Psoas muscle (tissue), 7 donors: ENCODE measurements at regions not wholly inside any gene's neighbourhood (a gene's known extent, or its start where the extent isn't known, plus 50 kb on each side); places are given as distances from the start of the nearest gene placed in this dataset.

ENCODE experiments used
- ATAC-seq, 4 donors: fragments of 200-7000 bp; cut with Tn5 transposase; one replicate each; pipeline ENCODE4 v1.9.1; 2020; ENCODE audit warnings: moderate library complexity in 3 of 4, mild to moderate bottlenecking in 2 of 4
- DNase-seq, 2 donors: peaks; one replicate each; pipeline ENCODE4 v3.0.0-alpha.2; 2020
- H3K27ac ChIP-seq: fragments of 200-600 bp; one replicate; pipeline ENCODE4 v1.8.0; 2022
- H3K27me3 ChIP-seq, 3 donors: fragments of 200-600 bp in 1 of 3; one replicate each; pipeline versions ENCODE4 v1.6.1 to v1.8.0; 2013 to 2022; ENCODE audit warnings: low read length in 2 of 3, mild to moderate bottlenecking in 2 of 3, moderate library complexity in 1 of 3; ENCODE audit not compliant: insufficient read depth in 3 of 3
- H3K36me3 ChIP-seq, 2 donors: fragments of 200-600 bp in 1 of 2; one replicate each; pipeline versions ENCODE4 v1.6.1 to v1.8.0; 2013 to 2022; ENCODE audit warnings: low read depth in 1 of 2, mild to moderate bottlenecking in 1 of 2, moderate library complexity in 1 of 2; ENCODE audit not compliant: insufficient read depth in 1 of 2
- H3K4me1 ChIP-seq: fragments of 200-600 bp; one replicate; pipeline ENCODE4 v1.8.0; 2022
- H3K4me3 ChIP-seq: fragments of 200-600 bp; one replicate; pipeline ENCODE4 v1.8.0; 2022; ENCODE audit warnings: mild to moderate bottlenecking
- H3K9me3 ChIP-seq: fragments of 200-600 bp; one replicate; pipeline ENCODE4 v1.8.0; 2022
- WGBS, 3 donors: extraction: QIAGEN DNeasy Blood & Tissue Kit; methylation state at CpG; one replicate each; pipeline versions ENCODE4 v1.1.6 to v1.1.7; 2013; 5-methylcytosine and 5-hydroxymethylcytosine counted together
- intact Hi-C, 2 donors: fragments of 100-400 bp; cut with DNase I; formaldehyde crosslinking; loops; one replicate each; pipeline versions ENCODE4 v1.11.0 to v1.14.2; 2022
- TF ChIP-seq, protein P1 (sequence below): fragments of 200-600 bp; IDR thresholded peaks from one replicate; pipeline ENCODE4 v1.8.0; 2022; ENCODE audit warnings: antibody characterized with exemption
- donor health status: healthy with polysubstance abuse.
- donor health status: DM: no; HTN: no; CAD: no; lungs with moderate emphysema.
- donor health status: Bipolar disorder and iron deficiency.
- donor health status: healthy.
- donor health status: DM: yes; HTN: yes; CAD: no.
- donor health status: DM: no; HTN: no; CAD: no.
- donor health status: DM: yes; HTN: yes; CAD: no.

DNA sequence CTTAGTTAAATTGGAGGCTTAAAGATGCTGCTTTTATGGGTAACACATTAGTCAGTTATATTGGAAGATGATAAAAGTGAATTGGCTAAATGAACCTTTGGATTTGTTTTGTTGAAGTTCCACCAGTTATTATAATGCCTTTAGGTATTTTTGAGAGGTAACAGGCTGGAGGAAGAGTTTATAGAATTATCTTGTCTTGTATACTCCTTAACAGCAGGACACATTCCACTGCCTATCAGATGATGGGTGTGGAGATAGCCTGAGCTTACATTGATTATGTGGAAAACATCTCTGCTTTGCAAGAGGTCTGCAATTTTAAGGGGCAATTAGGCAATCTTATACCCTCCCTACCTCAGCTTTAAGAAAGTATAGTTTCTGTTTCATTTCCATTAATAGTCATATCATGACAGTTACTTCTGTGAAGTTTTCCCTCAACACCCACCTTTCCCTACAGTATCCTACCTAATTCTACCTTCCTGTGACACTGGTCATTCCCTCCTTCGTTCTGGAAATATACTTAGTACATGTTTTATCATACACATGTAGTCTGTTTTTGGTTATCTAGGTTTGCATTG lies 403.7 kb upstream of the SPRED2 start:
- no peaks in the 10 kb centered on the region for H3K27me3 ChIP-seq
- H3K27ac ChIP-seq: no peak overlapping the region
- no peaks in the 10 kb centered on the region for H3K36me3 ChIP-seq
- 68 to 75% (median 71%) methylated on average over 1 of the region's 1 CpG for WGBS, 3 donors
- no peak for ATAC-seq
- intact Hi-C loops: no loop called here
- no peaks in the 10 kb centered on the region for H3K4me1 ChIP-seq
- TF ChIP-seq, protein P1, sequence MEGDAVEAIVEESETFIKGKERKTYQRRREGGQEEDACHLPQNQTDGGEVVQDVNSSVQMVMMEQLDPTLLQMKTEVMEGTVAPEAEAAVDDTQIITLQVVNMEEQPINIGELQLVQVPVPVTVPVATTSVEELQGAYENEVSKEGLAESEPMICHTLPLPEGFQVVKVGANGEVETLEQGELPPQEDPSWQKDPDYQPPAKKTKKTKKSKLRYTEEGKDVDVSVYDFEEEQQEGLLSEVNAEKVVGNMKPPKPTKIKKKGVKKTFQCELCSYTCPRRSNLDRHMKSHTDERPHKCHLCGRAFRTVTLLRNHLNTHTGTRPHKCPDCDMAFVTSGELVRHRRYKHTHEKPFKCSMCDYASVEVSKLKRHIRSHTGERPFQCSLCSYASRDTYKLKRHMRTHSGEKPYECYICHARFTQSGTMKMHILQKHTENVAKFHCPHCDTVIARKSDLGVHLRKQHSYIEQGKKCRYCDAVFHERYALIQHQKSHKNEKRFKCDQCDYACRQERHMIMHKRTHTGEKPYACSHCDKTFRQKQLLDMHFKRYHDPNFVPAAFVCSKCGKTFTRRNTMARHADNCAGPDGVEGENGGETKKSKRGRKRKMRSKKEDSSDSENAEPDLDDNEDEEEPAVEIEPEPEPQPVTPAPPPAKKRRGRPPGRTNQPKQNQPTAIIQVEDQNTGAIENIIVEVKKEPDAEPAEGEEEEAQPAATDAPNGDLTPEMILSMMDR: no peak
- no peak for DNase-seq
- no peak overlapping the region for H3K4me3 ChIP-seq
- no peaks in the 10 kb centered on the region for H3K9me3 ChIP-seq

DNA sequence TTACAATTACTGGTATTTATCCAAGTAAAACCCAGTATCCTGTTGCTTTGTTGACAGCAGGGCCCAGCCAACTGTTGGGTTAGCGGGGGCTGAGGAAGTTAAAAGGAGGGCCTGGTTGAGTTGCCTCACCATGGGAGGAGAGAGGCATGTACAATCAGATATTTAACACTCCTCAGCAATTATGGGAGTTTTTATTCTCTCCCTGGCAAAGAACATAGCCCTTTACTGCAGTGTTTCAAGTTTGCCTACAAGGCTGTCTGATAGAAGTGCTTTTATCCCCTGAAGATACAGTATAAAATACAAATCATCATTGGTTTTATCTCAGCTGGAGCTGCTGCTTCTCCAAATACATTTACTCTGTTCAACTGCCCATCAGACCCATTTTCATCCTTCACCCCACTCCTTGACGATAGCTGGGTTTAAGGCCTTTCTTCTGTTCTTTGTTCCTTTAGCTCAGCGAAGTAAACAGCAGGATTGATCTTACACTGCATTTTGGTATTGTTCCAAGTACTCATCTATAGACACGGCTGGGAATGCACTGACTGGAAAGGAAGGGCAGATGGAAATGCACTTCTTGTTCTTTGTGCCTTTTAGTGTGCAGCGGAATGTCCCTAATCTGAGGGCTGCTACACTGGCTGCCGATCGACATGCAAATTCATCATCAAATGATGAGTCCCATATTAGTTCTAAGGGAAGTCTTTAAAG lies 402.5 kb upstream of the SPRED2 start:
- Histone ChIP-seq H3K4me1 (no peaks in the 10 kb centered on the region), H3K27me3 (no peaks in the 10 kb centered on the region), H3K4me3 (no peak overlapping the region), H3K27ac (no peak overlapping the region), H3K9me3 (no peaks in the 10 kb centered on the region), H3K36me3 (no peaks in the 10 kb centered on the region)
- no peak for ATAC-seq
- intact Hi-C loops: no loop called here
- TF ChIP-seq, protein P1: no peak
- DNase-seq: no peak
- 64 to 75% (median 69%) methylated on average over 7 of the region's 7 CpGs for WGBS, 3 donors

DNA sequence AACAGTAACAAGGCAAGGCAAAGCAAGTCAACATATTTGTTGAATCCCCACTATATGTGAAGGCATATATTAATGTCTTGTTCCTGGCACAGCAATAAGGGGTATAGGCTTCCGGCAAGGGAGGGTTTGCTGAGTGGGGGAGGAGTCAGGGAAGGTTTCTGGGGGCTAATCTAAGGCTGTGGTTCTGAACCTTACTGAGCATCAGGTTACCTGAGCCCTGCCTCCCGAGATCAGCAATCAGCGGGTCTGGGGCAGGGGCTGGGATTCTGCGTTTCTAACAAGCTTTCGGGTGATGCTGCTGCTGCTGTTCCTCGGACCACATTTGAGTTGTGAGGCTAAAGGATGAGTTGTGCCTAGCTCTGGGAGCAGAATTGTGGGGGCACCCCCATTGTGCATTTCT lies 401.7 kb upstream of the SPRED2 start:
- Histone ChIP-seq H3K36me3 (no peaks in the 10 kb centered on the region), H3K9me3 (no peaks in the 10 kb centered on the region), H3K4me3 (no peak overlapping the region), H3K27me3 (no peaks in the 10 kb centered on the region), H3K27ac (no peak overlapping the region), H3K4me1 (no peaks in the 10 kb centered on the region)
- intact Hi-C loops: no loop called here
- WGBS, 3 donors: 76 to 80% (median 79%) methylated on average over 6 of the region's 6 CpGs
- ATAC-seq: no peak
- TF ChIP-seq, protein P1: no peak
- no peak for DNase-seq

DNA sequence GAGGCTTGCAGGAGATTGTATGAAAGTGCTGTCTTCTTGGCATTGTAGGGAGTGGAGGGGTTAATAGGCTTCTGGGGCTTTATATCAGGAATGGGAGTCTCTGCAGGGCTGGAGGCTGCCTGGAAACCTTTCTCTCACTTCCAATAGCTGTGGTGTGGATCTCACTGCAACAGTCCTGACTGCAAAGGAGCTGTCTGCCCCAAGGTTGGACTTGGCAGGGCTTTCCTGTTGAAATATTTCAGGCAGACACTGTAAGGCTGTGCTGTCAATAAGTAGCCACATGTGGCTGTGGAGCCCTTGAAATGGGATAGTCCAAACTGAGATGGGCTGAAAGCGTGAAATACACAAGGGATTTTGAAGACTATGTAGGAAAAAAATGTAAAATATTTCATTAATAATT lies 399.1 kb upstream of the SPRED2 start:
- WGBS, 3 donors: 28 to 50% (median 37%) methylated on average over 1 of the region's 1 CpG
- H3K4me1 ChIP-seq: no peaks in the 10 kb centered on the region

More for the DNA sequence above, 399.1 kb upstream of the SPRED2 start:
- H3K36me3 ChIP-seq: no peaks in the 10 kb centered on the region
- intact Hi-C loops: no loop called here
- TF ChIP-seq, protein P1: no peak
- H3K27me3 ChIP-seq: no peaks in the 10 kb centered on the region
- H3K27ac ChIP-seq: no peak overlapping the region
- ATAC-seq (peak in 1 of 4 donors; percentile 35), DNase-seq (no peak)
- no peaks in the 10 kb centered on the region for H3K9me3 ChIP-seq
- H3K4me3 ChIP-seq: no peak overlapping the region
